ENCODE measurements at regions not wholly inside any gene's neighbourhood (a gene's known extent, or its start where the extent isn't known, plus 50 kb on each side); places are given as distances from the start of the nearest gene placed in this dataset.

DNA sequence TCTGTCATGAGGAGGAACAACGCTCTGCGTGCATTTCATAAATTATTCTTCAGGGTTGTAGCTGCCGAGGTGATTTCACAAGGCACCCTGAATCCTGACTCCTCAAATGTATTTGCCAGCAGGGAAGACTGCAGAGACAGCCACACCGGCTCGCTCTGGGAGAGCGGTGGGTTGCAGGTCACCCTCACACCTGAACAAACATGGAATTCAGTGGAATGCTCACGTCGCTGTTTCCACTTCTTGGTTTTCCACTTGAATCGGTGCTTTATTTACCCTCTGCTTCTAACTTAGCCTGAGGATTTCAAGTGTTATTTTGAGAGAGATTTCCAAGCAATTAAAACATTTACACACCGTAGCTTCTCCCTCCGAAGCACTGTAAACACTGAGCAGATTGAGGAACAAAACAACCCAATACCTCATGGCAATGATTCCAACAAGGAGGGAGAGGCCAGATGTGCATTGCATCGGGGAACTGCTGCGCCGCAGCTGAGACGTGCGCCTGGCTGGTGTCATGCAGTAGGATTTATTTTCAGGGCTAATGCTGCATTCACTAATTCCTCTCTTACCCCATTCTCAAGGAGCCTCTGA is 59.5 kb upstream of the GGTLC1 start:
- TF ChIP-seq, protein P1, sequence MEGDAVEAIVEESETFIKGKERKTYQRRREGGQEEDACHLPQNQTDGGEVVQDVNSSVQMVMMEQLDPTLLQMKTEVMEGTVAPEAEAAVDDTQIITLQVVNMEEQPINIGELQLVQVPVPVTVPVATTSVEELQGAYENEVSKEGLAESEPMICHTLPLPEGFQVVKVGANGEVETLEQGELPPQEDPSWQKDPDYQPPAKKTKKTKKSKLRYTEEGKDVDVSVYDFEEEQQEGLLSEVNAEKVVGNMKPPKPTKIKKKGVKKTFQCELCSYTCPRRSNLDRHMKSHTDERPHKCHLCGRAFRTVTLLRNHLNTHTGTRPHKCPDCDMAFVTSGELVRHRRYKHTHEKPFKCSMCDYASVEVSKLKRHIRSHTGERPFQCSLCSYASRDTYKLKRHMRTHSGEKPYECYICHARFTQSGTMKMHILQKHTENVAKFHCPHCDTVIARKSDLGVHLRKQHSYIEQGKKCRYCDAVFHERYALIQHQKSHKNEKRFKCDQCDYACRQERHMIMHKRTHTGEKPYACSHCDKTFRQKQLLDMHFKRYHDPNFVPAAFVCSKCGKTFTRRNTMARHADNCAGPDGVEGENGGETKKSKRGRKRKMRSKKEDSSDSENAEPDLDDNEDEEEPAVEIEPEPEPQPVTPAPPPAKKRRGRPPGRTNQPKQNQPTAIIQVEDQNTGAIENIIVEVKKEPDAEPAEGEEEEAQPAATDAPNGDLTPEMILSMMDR (IDR thresholded peaks at IDR 0.05) = no peak
- TF ChIP-seq ZFX (IDR thresholded peaks at IDR 0.05; ENCODE audit: borderline replicate concordance) = no peak
